Right cardiac atrium (tissue), 5 donors: ENCODE measurements at regions not wholly inside any gene's neighbourhood (a gene's known extent, or its start where the extent isn't known, plus 50 kb on each side); places are given as distances from the start of the nearest gene placed in this dataset.

ENCODE experiments used
- ATAC-seq, 2 donors: fragments of 200-7000 bp; cut with Tn5 transposase; one replicate each; pipeline versions ENCODE4 v1.8.0 to v1.9.1; 2020; ENCODE audit warnings: moderate library complexity in 2 of 2, mild to moderate bottlenecking in 1 of 2
- DNase-seq, 3 donors: peaks; one replicate each; pipeline ENCODE4 v3.0.0-alpha.2; 2020
- H3K27ac ChIP-seq: one replicate; pipeline ENCODE4 v1.5.1; 2013; ENCODE audit warnings: mild to moderate bottlenecking, low read length, control low read depth, moderate library complexity
- H3K27me3 ChIP-seq: one replicate; pipeline ENCODE4 v1.6.1; 2013; ENCODE audit not compliant: control insufficient read depth, insufficient read depth
- H3K4me1 ChIP-seq: one replicate; pipeline ENCODE4 v1.6.1; 2013; ENCODE audit warnings: low read length; ENCODE audit not compliant: control insufficient read depth, insufficient read depth
- H3K4me3 ChIP-seq: one replicate; pipeline ENCODE4 v1.5.1; 2013; ENCODE audit warnings: low read length, control low read depth
- H3K9me3 ChIP-seq: one replicate; pipeline ENCODE4 v1.6.1; 2013; ENCODE audit warnings: low read length; ENCODE audit not compliant: control insufficient read depth
- WGBS: extraction: QIAGEN DNeasy Blood & Tissue Kit; methylation state at CpG from one replicate; pipeline ENCODE4 v1.1.7; 2013; 5-methylcytosine and 5-hydroxymethylcytosine counted together
- intact Hi-C, 4 donors: fragments of 100-400 bp; cut with DNase I; formaldehyde crosslinking; loops; one replicate each; pipeline versions ENCODE4 v1.11.0 to v1.14.0; 2022 to 2023
- donor health status: healthy with polysubstance abuse.
- donor health status: DM: no; HTN: yes; CAD: no.
- donor health status: DM: no; HTN: no; CAD: no.
- donor health status: DM: no; HTN: yes; CAD: no; lungs with severe emphysema.
- donor health status: DM: yes; HTN: yes; CAD: no.

DNA sequence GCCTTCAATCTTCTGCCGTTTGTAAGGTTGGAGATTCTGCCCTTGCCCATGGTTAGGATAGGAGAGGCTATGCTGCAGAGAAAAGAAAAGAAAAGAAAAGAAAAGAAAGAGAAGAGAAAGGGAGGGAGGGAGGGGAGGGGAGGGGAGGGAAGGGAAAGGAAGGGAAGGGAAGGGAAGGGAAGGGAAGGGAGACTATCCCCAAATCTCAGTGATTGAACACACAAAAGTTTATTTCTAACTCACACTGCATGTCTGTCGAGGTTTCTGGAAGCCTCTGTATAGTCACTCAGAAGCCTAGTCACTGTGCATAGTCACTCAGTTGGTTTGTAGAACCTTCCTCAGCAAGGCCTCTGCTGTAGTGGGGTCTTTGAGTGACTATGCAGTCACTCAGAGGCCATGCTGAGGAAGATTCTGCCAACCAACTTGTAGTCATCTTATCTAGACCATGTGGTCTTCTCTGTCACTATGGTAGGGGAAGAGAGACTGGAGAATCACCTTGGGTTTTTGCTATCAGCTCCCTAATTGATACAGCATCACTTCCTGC lies 52.3 kb upstream of the ABCC9 start:
- no peaks in the 10 kb centered on the region for H3K27me3 ChIP-seq
- ATAC-seq, result no peak
- no peaks in the 10 kb centered on the region for H3K9me3 ChIP-seq
- no peak overlapping the region for H3K27ac ChIP-seq
- H3K4me1 ChIP-seq, result no peaks in the 10 kb centered on the region
- 90% methylated on average over 2 of the region's 2 CpGs for WGBS
- intact Hi-C loops, result loop anchor here in 3 of 4 donors (5.0 kb wide), 1 partner anchor 296 kb away; no protein-coding TSS in a partner anchor
- H3K4me3 ChIP-seq, result no peak overlapping the region
- DNase-seq, result no peak

DNA sequence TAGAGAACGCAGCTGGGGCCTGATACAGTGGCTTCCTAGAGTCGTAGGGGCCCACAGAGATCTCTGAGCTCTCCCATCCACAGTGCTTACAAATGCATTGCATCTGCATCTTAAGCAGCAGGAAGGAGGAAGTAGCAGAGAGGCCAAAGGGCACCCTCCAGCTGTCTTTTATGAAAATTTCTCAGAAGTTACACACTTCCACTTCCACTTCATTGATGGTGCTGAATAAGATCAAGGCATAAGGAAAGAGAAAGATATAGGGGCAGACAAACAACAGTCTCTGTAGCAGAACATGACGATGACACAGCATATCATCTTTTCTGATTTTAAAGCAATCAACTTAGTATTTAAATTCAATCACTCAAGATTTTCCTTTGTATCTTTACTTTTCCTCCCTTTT lies 51.6 kb upstream of the ABCC9 start:
- Histone ChIP-seq H3K27me3 (no peaks in the 10 kb centered on the region), H3K4me3 (no peak overlapping the region), H3K9me3 (no peaks in the 10 kb centered on the region), H3K27ac (no peak overlapping the region), H3K4me1 (no peaks in the 10 kb centered on the region)
- 53% methylated on average over 3 of the region's 3 CpGs for WGBS
- ATAC-seq (no peak), DNase-seq (no peak)
- intact Hi-C loops, result loop anchor here in 3 of 4 donors (5.0 kb wide), 1 partner anchor 296 kb away; no protein-coding TSS in a partner anchor

DNA sequence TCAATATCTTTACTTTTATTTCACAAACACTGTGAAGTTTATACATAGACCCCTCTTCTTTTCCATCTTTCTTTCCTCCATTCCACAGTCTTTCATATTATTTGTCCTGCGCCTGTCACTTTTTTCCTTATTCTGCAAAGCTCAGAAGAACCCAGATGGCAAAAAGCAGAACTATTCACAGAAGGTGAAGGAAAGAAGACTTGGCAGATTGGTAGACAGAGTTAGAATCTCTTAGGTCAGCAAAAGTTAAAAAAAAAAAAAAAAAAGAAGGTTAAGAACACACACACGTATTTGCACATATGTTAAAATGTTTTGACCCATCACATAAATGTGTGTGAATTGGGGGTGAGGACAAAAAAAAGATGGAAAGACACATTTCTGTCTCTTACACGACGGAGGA lies 50.3 kb upstream of the ABCC9 start:
- Histone ChIP-seq H3K9me3 (no peaks in the 10 kb centered on the region), H3K4me3 (no peak overlapping the region), H3K27me3 (no peaks in the 10 kb centered on the region), H3K27ac (no peak overlapping the region), H3K4me1 (no peaks in the 10 kb centered on the region)
- DNase-seq (no peak), ATAC-seq (no peak)
- intact Hi-C loops, result loop anchor here in 3 of 4 donors (5.0 kb wide), 1 partner anchor 294 kb away; no protein-coding TSS in a partner anchor
- WGBS, result 89% methylated on average over 4 of the region's 4 CpGs
